ENCODE measurements at regions not wholly inside any gene's neighbourhood (a gene's known extent, or its start where the extent isn't known, plus 50 kb on each side); places are given as distances from the start of the nearest gene placed in this dataset.

- no peak overlapping the region for H3K27ac ChIP-seq
- intact Hi-C loops (cut with DNase I; ENCODE audit: low total_unique reads), result no loop called here
- no peaks in the 10 kb centered on the region for H3K4me1 ChIP-seq
- TF ChIP-seq POLR2A (IDR thresholded peaks at IDR 0.05) (no peak), POLR2AphosphoS5 (IDR thresholded peaks at IDR 0.05) (no peak), CTCF (IDR thresholded peaks at IDR 0.05) (no peak)
- H3K9me3 ChIP-seq, result no peaks in the 10 kb centered on the region
- H3K36me3 ChIP-seq, result no peaks in the 10 kb centered on the region
- DNase-seq (ENCODE audit: low spot score in 2 of 2), result no peak
- no peak overlapping the region for H3K4me3 ChIP-seq
- H3K27me3 ChIP-seq, result no peaks in the 10 kb centered on the region
These were observed 562.7 kb downstream of the TRIML1 start for GRCh38 chr4:188701952-188702351.

- no peaks in the 10 kb centered on the region for H3K27me3 ChIP-seq
- intact Hi-C loops (cut with DNase I; ENCODE audit: low total_unique reads), result no loop called here
These were observed 565.0 kb downstream of the TRIML1 start for GRCh38 chr4:188704288-188704687.

DNA sequence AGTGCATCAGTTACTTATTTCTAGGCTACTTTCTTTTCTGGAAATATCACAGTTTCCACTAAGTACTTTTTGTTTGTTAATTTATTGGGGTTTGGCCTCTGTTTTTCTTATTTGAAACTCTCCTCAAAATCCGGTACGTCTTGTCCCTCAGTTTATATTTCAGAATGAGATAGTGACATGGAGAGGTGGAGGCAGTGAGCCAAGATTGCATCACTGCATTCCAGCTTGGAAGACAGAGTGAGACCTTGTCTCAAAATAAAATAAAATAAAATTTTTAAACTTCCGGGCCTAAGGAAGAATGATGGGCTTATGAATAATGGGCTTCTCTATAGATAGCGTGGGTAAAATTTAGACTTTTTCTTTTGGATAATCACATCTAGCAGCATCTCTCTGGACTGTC is 567.8 kb downstream of the TRIML1 start:
- Histone ChIP-seq H3K36me3 (no peaks in the 10 kb centered on the region), H3K4me3 (no peak overlapping the region), H3K27ac (no peak overlapping the region), H3K9me3 (no peaks in the 10 kb centered on the region), H3K27me3 (no peaks in the 10 kb centered on the region), H3K4me1 (no peaks in the 10 kb centered on the region)
- intact Hi-C loops (cut with DNase I; ENCODE audit: low total_unique reads), result no loop called here
- DNase-seq (ENCODE audit: low spot score in 2 of 2), result no peak
- no peak for TF ChIP-seq POLR2A (IDR thresholded peaks at IDR 0.05)
- no peak for TF ChIP-seq POLR2AphosphoS5 (IDR thresholded peaks at IDR 0.05)
- TF ChIP-seq CTCF (IDR thresholded peaks at IDR 0.05), result no peak

More at GRCh38 chr4:188704288-188704687, 565.0 kb downstream of the TRIML1 start:
- no peak overlapping the region for H3K27ac ChIP-seq
- no peaks in the 10 kb centered on the region for H3K36me3 ChIP-seq
- no peaks in the 10 kb centered on the region for H3K9me3 ChIP-seq
- no peak for DNase-seq (ENCODE audit: low spot score in 2 of 2)
- no peak for TF ChIP-seq CTCF (IDR thresholded peaks at IDR 0.05)
- no peak for TF ChIP-seq POLR2A (IDR thresholded peaks at IDR 0.05)
- TF ChIP-seq POLR2AphosphoS5 (IDR thresholded peaks at IDR 0.05), result no peak
- no peak overlapping the region for H3K4me3 ChIP-seq
- H3K4me1 ChIP-seq, result no peaks in the 10 kb centered on the region

GRCh38 chr4:188714501-188714900 is 575.3 kb downstream of the TRIML1 start:
- TF ChIP-seq POLR2A (IDR thresholded peaks at IDR 0.05) (no peak), POLR2AphosphoS5 (IDR thresholded peaks at IDR 0.05) (no peak), CTCF (IDR thresholded peaks at IDR 0.05) (no peak)
- intact Hi-C loops (cut with DNase I; ENCODE audit: low total_unique reads), result no loop called here
- DNase-seq (ENCODE audit: low spot score in 2 of 2), result no peak
- Histone ChIP-seq H3K9me3 (no peaks in the 10 kb centered on the region), H3K27ac (no peak overlapping the region), H3K27me3 (no peaks in the 10 kb centered on the region), H3K4me1 (no peaks in the 10 kb centered on the region), H3K36me3 (no peaks in the 10 kb centered on the region), H3K4me3 (no peak overlapping the region)

- Histone ChIP-seq H3K27ac (no peak overlapping the region), H3K4me3 (no peak overlapping the region), H3K27me3 (no peaks in the 10 kb centered on the region), H3K4me1 (no peaks in the 10 kb centered on the region), H3K9me3 (no peaks in the 10 kb centered on the region), H3K36me3 (no peaks in the 10 kb centered on the region)
- TF ChIP-seq POLR2AphosphoS5 (IDR thresholded peaks at IDR 0.05) (no peak), POLR2A (IDR thresholded peaks at IDR 0.05) (no peak), CTCF (IDR thresholded peaks at IDR 0.05) (no peak)
- intact Hi-C loops (cut with DNase I; ENCODE audit: low total_unique reads), result no loop called here
- DNase-seq (ENCODE audit: low spot score in 2 of 2), result no peak
These were observed 575.7 kb downstream of the TRIML1 start for GRCh38 chr4:188714907-188715306.
